H1 (cell line): ENCODE measurements at regions not wholly inside any gene's neighbourhood (a gene's known extent, or its start where the extent isn't known, plus 50 kb on each side); places are given as distances from the start of the nearest gene placed in this dataset.

Source experiments
- CTCF ChIA-PET: fragments of 300-600 bp; sonication (Branson Sonifier 250); formaldehyde crosslinking; loops from one replicate; lab custom pipeline; 2021; ENCODE audit not compliant: partially characterized antibody; lab: Charles Lee
- POLR2A ChIA-PET: fragments of 300-600 bp; sonication (Branson Sonifier 250); formaldehyde crosslinking; loops from one replicate; lab custom pipeline; 2021; ENCODE audit warnings: inconsistent platforms; ENCODE audit not compliant: partially characterized antibody; lab: Charles Lee
- DNase-seq, 2 experiments: peaks; one replicate each; pipeline versions ENCODE4 v3.0.0 to v3.0.0-alpha.2; 2010 to 2022; ENCODE audit warnings: low spot score in 2 of 2, low read depth in 1 of 2, mixed read lengths in 1 of 2
- FAIRE-seq: peaks from 2 replicates; lab custom pipeline; 2011; peaks lifted over from hg19 to GRCh38; lab: Jason Lieb, UNC
- H2AFZ ChIP-seq: 2 replicates; pipeline ENCODE4 v1.8.1; 2012; ENCODE audit warnings: low read length, inconsistent platforms
- H2AK5ac ChIP-seq: 2 replicates; pipeline ENCODE4 v1.6.1; 2013; ENCODE audit warnings: low read depth, low read length
- H2BK120ac ChIP-seq: replicated peaks from 2 replicates; pipeline ENCODE3; 2013; ENCODE audit warnings: low read depth, low read length, inconsistent platforms
- H2BK12ac ChIP-seq: 2 replicates; pipeline ENCODE4 v1.6.1; 2013; ENCODE audit warnings: low read depth, low read length
- H2BK15ac ChIP-seq: 2 replicates; pipeline ENCODE4 v1.6.1; 2013; ENCODE audit warnings: low read length
- H2BK20ac ChIP-seq: 2 replicates; pipeline ENCODE4 v1.6.1; 2013; ENCODE audit warnings: low read length
- H2BK5ac ChIP-seq: 2 replicates; pipeline ENCODE4 v1.6.1; 2013; ENCODE audit warnings: low read depth, low read length
- H3K14ac ChIP-seq: 2 replicates; pipeline ENCODE4 v1.6.1; 2013; ENCODE audit warnings: inconsistent platforms; ENCODE audit not compliant: insufficient read length
- H3K18ac ChIP-seq: 2 replicates; pipeline ENCODE4 v1.6.1; 2013; ENCODE audit warnings: low read length; ENCODE audit errors: extremely low read depth
- H3K23ac ChIP-seq: 2 replicates; pipeline ENCODE4 v1.6.1; 2013; ENCODE audit warnings: inconsistent platforms; ENCODE audit not compliant: insufficient read length
- H3K23me2 ChIP-seq: 2 replicates; pipeline ENCODE4 v1.6.1; 2013; ENCODE audit warnings: low read depth, low read length
- H3K27ac ChIP-seq: 2 replicates; pipeline ENCODE4 v1.6.1; 2011; ENCODE audit warnings: low read depth, low read length, inconsistent platforms
- H3K27me3 ChIP-seq, 4 experiments: replicated peaks in 1 of 4; 1 replicate in 1 of 4; 2 replicates in 3 of 4; pipeline versions ENCODE4 v1.6.1 to v1.8.1; 2011 to 2013; ENCODE audit warnings: low read length in 3 of 4, mild to moderate bottlenecking in 3 of 4, inconsistent platforms in 2 of 4, mixed read lengths in 2 of 4, moderate library complexity in 1 of 4; ENCODE audit not compliant: control insufficient read depth in 3 of 4, insufficient read depth in 3 of 4; ENCODE audit errors: extremely low read depth in 1 of 4
- H3K36me3 ChIP-seq, 4 experiments: 2 replicates each; pipeline versions ENCODE4 v1.6.1 to v1.8.1; 2011 to 2013; ENCODE audit warnings: mild to moderate bottlenecking in 4 of 4, low read length in 3 of 4, moderate library complexity in 2 of 4, control low read depth in 1 of 4, inconsistent platforms in 1 of 4; ENCODE audit not compliant: insufficient read depth in 4 of 4, control insufficient read depth in 2 of 4
- H3K4ac ChIP-seq: replicated peaks from 2 replicates; pipeline ENCODE3; 2013; ENCODE audit warnings: low read length, low read depth, mixed read lengths, inconsistent platforms; ENCODE audit not compliant: insufficient read length
- H3K4me1 ChIP-seq, 4 experiments: replicated peaks in 1 of 4; 1 replicate in 1 of 4; 2 replicates in 3 of 4; pipeline versions ENCODE4 v1.6.1 to v1.8.1; 2011 to 2013; ENCODE audit warnings: low read length in 3 of 4, inconsistent platforms in 2 of 4, mixed read lengths in 1 of 4; ENCODE audit not compliant: insufficient read depth in 4 of 4, control insufficient read depth in 3 of 4
- H3K4me2 ChIP-seq, 2 experiments: 2 replicates each; pipeline versions ENCODE4 v1.6.1 to v1.8.1; 2011 to 2013; ENCODE audit warnings: low read depth in 2 of 2, low read length in 2 of 2, control low read depth in 1 of 2, inconsistent platforms in 1 of 2, mild to moderate bottlenecking in 1 of 2; ENCODE audit not compliant: insufficient read depth in 1 of 2
- H3K4me3 ChIP-seq, 4 experiments: fragments of 200-600, 300-600 bp in 1 of 4; sonication (generic), shearing (Covaris generic), sonication (Bioruptor Twin) in 1 of 4; 2 replicates each; pipeline versions ENCODE4 v1.5.1 to v1.8.1; 2011 to 2016; ENCODE audit warnings: low read length in 4 of 4, low read depth in 3 of 4, control low read depth in 2 of 4, inconsistent platforms in 2 of 4, mild to moderate bottlenecking in 2 of 4, mixed read lengths in 1 of 4, moderate library complexity in 1 of 4; ENCODE audit not compliant: insufficient read depth in 2 of 4; ENCODE audit errors: extremely low read depth in 1 of 4
- H3K56ac ChIP-seq: replicated peaks from 2 replicates; pipeline ENCODE3; 2013; ENCODE audit warnings: low read depth, mild to moderate bottlenecking, mixed read lengths, low read length, inconsistent platforms; ENCODE audit not compliant: insufficient read length
- H3K79me1 ChIP-seq: 2 replicates; pipeline ENCODE4 v1.6.1; 2013; ENCODE audit warnings: low read depth, low read length, control low read depth
- H3K79me2 ChIP-seq, 2 experiments: 2 replicates each; pipeline versions ENCODE4 v1.6.1 to v1.8.1; 2012 to 2013; ENCODE audit warnings: low read length in 2 of 2, mild to moderate bottlenecking in 2 of 2, inconsistent platforms in 1 of 2; ENCODE audit not compliant: insufficient read depth in 2 of 2, control insufficient read depth in 1 of 2
- H3K9ac ChIP-seq, 4 experiments: replicated peaks in 1 of 4; 1 replicate in 1 of 4; 2 replicates in 3 of 4; pipeline versions ENCODE4 v1.6.1 to v1.8.1; 2011 to 2013; ENCODE audit warnings: low read depth in 3 of 4, low read length in 3 of 4, control low read depth in 2 of 4, mild to moderate bottlenecking in 2 of 4, moderate library complexity in 2 of 4, inconsistent platforms in 1 of 4; ENCODE audit errors: extremely low read depth in 1 of 4
- H3K9me3 ChIP-seq, 2 experiments: 2 replicates each; pipeline versions ENCODE4 v1.6.1 to v1.8.1; 2012 to 2013; ENCODE audit warnings: mild to moderate bottlenecking in 2 of 2, moderate library complexity in 2 of 2, control low read depth in 1 of 2, inconsistent platforms in 1 of 2, low read depth in 1 of 2, low read length in 1 of 2, mixed read lengths in 1 of 2; ENCODE audit not compliant: insufficient read depth in 2 of 2
- H4K20me1 ChIP-seq, 2 experiments: replicated peaks in 1 of 2; 2 replicates each; pipeline versions ENCODE3 to v1.8.1; 2011 to 2013; ENCODE audit warnings: inconsistent platforms in 2 of 2, low read length in 2 of 2, mild to moderate bottlenecking in 1 of 2; ENCODE audit not compliant: insufficient read depth in 2 of 2, control insufficient read depth in 1 of 2
- H4K5ac ChIP-seq: 2 replicates; pipeline ENCODE4 v1.6.1; 2013; ENCODE audit warnings: low read length, low read depth, mixed read lengths, inconsistent platforms; ENCODE audit not compliant: insufficient read length
- H4K8ac ChIP-seq: 2 replicates; pipeline ENCODE4 v1.8.0; 2013; ENCODE audit warnings: mild to moderate bottlenecking, moderate library complexity, low read length, inconsistent platforms; ENCODE audit not compliant: insufficient read depth; ENCODE audit errors: extremely low read depth
- H4K91ac ChIP-seq: replicated peaks from 2 replicates; pipeline ENCODE3; 2013; ENCODE audit warnings: low read length, mixed read lengths, inconsistent platforms; ENCODE audit not compliant: insufficient read length
- RAD21 ChIP-seq, 2 experiments: IDR thresholded peaks in 1 of 2; conservative IDR thresholded peaks in 1 of 2; 2 replicates each; pipeline ENCODE4 v1.6.1; 2011; ENCODE audit warnings: low read depth in 2 of 2, low read length in 2 of 2, improper control_type of control experiment in 1 of 2, inconsistent platforms in 1 of 2, mild to moderate bottlenecking in 1 of 2, moderate library complexity in 1 of 2
- WGBS, 2 experiments: shearing (Covaris generic) in 1 of 2; methylation state at CpG; one replicate each; pipeline versions ENCODE4 v1.1.6 to v1.1.7; 2013 to 2015; ENCODE audit warnings: low lambda C conversion rate in 2 of 2, mixed read lengths in 2 of 2, inconsistent platforms in 1 of 2, low coverage in 1 of 2, missing lambda C conversion rate in 1 of 2; ENCODE audit not compliant: insufficient replicate concordance in 2 of 2, insufficient coverage in 1 of 2, insufficient read length in 1 of 2; ENCODE audit errors: extremely low coverage in 1 of 2, missing lambda C conversion rate in 1 of 2; 5-methylcytosine and 5-hydroxymethylcytosine counted together

DNA sequence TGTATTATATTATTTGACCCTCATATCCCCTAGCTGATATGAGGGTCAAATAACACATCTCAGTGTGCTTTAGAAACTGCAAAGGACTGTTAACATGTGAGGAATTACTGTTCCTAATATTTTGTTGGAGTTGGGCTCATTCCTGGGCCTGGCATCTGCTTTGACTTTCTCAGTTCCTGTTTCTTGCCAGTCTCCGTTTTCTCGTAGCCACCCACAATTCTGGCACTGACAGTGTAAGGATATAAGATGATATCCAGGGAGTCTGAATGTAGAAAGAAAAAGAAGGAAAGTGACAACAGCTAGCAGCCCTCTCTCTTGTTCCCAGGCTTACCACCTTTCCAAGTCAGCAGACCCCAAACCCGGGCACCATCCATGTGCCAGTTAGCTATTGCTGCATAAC, 54.4 kb upstream of the SCMH1 start:
- no peak overlapping the region for H3K56ac ChIP-seq
- 91% methylated on average over 3 of the region's 3 CpGs; no CpG with 5 or more reads in 1 of the 2 experiments for WGBS, 2 experiments
- no peaks in the 10 kb centered on the region for H3K36me3 ChIP-seq
- H4K8ac ChIP-seq = no peak overlapping the region
- TF ChIP-seq RAD21 (IDR thresholded peaks at IDR 0.05 in 1 of 2, conservative IDR thresholded peaks at IDR 0.05 in 1 of 2; ENCODE audit: low read depth in 2 of 2, low read length in 2 of 2) = no peak
- H2BK120ac ChIP-seq = no peak overlapping the region
- H3K27me3 ChIP-seq = no peaks in the 10 kb centered on the region; a peak in 1 of 7 replicates
- POLR2A ChIA-PET = no interaction called here
- H2AK5ac ChIP-seq = no peak overlapping the region
- H4K20me1 ChIP-seq = no peaks in the 10 kb centered on the region
- H2AFZ ChIP-seq = no peak overlapping the region
- H4K5ac ChIP-seq = no peak overlapping the region
- H4K91ac ChIP-seq = no peak overlapping the region
- H3K4ac ChIP-seq = no peak overlapping the region
- H3K79me1 ChIP-seq = no peaks in the 10 kb centered on the region
- no peaks in the 10 kb centered on the region for H3K9me3 ChIP-seq
- FAIRE-seq (no peak), DNase-seq (no peak)
- CTCF ChIA-PET = interaction anchor here (0.6 to 5.2 kb wide), 8 partner anchors 12 to 205 kb away, joined by 3 to 43 read pairs (median 3); no protein-coding TSS in a partner anchor
- no peak overlapping the region for H3K4me2 ChIP-seq
- no peaks in the 10 kb centered on the region for H3K79me2 ChIP-seq
- no peak overlapping the region for H2BK5ac ChIP-seq
- H3K9ac ChIP-seq = no peak overlapping the region
- no peak overlapping the region for H3K18ac ChIP-seq
- H3K14ac ChIP-seq = no peak overlapping the region
- no peak overlapping the region for H2BK15ac ChIP-seq
- no peaks in the 10 kb centered on the region for H3K23me2 ChIP-seq
- H3K27ac ChIP-seq = no peak overlapping the region
- no peak overlapping the region for H2BK20ac ChIP-seq
- H3K4me1 ChIP-seq = no peaks in the 10 kb centered on the region
- no peak overlapping the region for H2BK12ac ChIP-seq
- no peak overlapping the region for H3K23ac ChIP-seq
- no peak overlapping the region for H3K4me3 ChIP-seq
